SK-N-SH treated with all-trans-retinoic acid at 6 μM for 48 hours (cell line): ENCODE measurements at regions not wholly inside any gene's neighbourhood (a gene's known extent, or its start where the extent isn't known, plus 50 kb on each side); places are given as distances from the start of the nearest gene placed in this dataset.

Source experiments
- ARNTL ChIP-seq: fragments of 450-650 bp; formaldehyde crosslinking; IDR thresholded peaks from 2 replicates; pipeline ENCODE4 v1.5.0; 2020; ENCODE audit warnings: low read depth, mild to moderate bottlenecking, moderate library complexity, borderline replicate concordance
- CREB5 ChIP-seq: fragments of 250-450 bp; sonication (Bioruptor Pico); IDR thresholded peaks from 2 replicates; pipeline ENCODE4 v1.5.1; 2020; ENCODE audit warnings: low read depth, mild to moderate bottlenecking, moderate library complexity
- CSDC2 ChIP-seq: fragments of 250-450 bp; sonication (Bioruptor Pico); IDR thresholded peaks from 2 replicates; pipeline ENCODE4 v1.5.0; 2020; ENCODE audit warnings: mild to moderate bottlenecking, moderate library complexity
- GLIS3 ChIP-seq: fragments of 250-450 bp; sonication (Bioruptor Pico); IDR thresholded peaks from 2 replicates; pipeline ENCODE4 v1.5.0; 2020; ENCODE audit warnings: mild to moderate bottlenecking, moderate library complexity
- ISL1 ChIP-seq: fragments of 250-450 bp; sonication (Bioruptor Pico); IDR thresholded peaks from 2 replicates; pipeline ENCODE4 v2.1.2; 2022; ENCODE audit warnings: mild to moderate bottlenecking, moderate library complexity
- RARB ChIP-seq: fragments of 250-450 bp; sonication (Bioruptor Pico); IDR thresholded peaks from 2 replicates; pipeline ENCODE4 v1.8.0; 2021; ENCODE audit warnings: mild to moderate bottlenecking, moderate library complexity
- SNAI2 ChIP-seq: fragments of 250-450 bp; sonication (Bioruptor Pico); IDR thresholded peaks from 2 replicates; pipeline ENCODE4 v1.5.0; 2020; ENCODE audit warnings: mild to moderate bottlenecking, moderate library complexity
- TOX ChIP-seq: fragments of 250-450 bp; sonication (Bioruptor Pico); IDR thresholded peaks from 2 replicates; pipeline ENCODE4 v1.8.0; 2021; ENCODE audit warnings: mild to moderate bottlenecking, moderate library complexity, borderline replicate concordance
- ZFP3 ChIP-seq: fragments of 250-450 bp; sonication (Bioruptor Pico); IDR thresholded peaks from 2 replicates; pipeline ENCODE4 v1.5.0; 2020; ENCODE audit warnings: mild to moderate bottlenecking, moderate library complexity
- ZFP30 ChIP-seq: fragments of 450-650 bp; formaldehyde crosslinking; IDR thresholded peaks from 2 replicates; pipeline ENCODE4 v1.5.0; 2022; ENCODE audit warnings: mild to moderate bottlenecking, moderate library complexity
- ZNF565 ChIP-seq: fragments of 450-650 bp; formaldehyde crosslinking; conservative IDR thresholded peaks from 2 replicates; pipeline ENCODE4 v1.5.0; 2020; ENCODE audit warnings: low read depth, mild to moderate bottlenecking, moderate library complexity
- ZNF70 ChIP-seq: fragments of 450-650 bp; formaldehyde crosslinking; IDR thresholded peaks from 2 replicates; pipeline ENCODE4 v1.5.0; 2020; ENCODE audit warnings: mild to moderate bottlenecking, moderate library complexity
- TF ChIP-seq, protein P1 (sequence below): fragments of 250-450 bp; sonication (Bioruptor Pico); IDR thresholded peaks from 2 replicates; pipeline ENCODE4 v1.5.1; 2021; ENCODE audit warnings: mild to moderate bottlenecking, moderate library complexity
- TF ChIP-seq, protein P2 (sequence below): fragments of 250-450 bp; sonication (Bioruptor Pico); IDR thresholded peaks from 2 replicates; pipeline ENCODE4 v1.8.0; 2020; ENCODE audit warnings: mild to moderate bottlenecking, moderate library complexity, borderline replicate concordance

DNA sequence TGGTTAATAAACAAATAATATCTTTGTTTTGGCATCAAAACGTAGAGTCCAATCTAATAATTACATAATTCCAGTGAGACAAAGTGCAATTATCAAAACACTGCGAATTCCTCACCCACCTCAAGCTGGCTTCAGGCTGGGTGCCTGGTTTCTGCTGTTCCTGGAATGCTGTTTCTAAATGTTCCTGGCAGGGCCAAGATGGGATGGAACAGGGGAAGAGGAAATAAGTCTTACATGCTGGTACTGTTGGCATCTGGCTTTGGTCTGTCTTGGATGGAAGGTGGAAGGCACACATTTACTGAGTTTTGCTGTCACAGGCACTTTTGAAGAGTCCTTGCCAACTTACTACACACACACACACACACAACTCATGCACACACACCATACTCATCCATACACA lies 101.9 kb upstream of the SLCO3A1 start:
- no peak for TF ChIP-seq ZFP3 (CRISPR knock-in tag)
- no peak for TF ChIP-seq SNAI2
- TF ChIP-seq ARNTL = no peak
- TF ChIP-seq CREB5 = no peak
- no peak for TF ChIP-seq ISL1 (CRISPR knock-in tag)
- TF ChIP-seq, protein P1, sequence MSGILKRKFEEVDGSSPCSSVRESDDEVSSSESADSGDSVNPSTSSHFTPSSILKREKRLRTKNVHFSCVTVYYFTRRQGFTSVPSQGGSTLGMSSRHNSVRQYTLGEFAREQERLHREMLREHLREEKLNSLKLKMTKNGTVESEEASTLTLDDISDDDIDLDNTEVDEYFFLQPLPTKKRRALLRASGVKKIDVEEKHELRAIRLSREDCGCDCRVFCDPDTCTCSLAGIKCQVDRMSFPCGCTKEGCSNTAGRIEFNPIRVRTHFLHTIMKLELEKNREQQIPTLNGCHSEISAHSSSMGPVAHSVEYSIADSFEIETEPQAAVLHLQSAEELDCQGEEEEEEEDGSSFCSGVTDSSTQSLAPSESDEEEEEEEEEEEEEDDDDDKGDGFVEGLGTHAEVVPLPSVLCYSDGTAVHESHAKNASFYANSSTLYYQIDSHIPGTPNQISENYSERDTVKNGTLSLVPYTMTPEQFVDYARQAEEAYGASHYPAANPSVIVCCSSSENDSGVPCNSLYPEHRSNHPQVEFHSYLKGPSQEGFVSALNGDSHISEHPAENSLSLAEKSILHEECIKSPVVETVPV (CRISPR knock-in tag) = no peak
- TF ChIP-seq GLIS3 (CRISPR knock-in tag) = no peak
- no peak for TF ChIP-seq RARB (CRISPR knock-in tag)
- TF ChIP-seq, protein P2, sequence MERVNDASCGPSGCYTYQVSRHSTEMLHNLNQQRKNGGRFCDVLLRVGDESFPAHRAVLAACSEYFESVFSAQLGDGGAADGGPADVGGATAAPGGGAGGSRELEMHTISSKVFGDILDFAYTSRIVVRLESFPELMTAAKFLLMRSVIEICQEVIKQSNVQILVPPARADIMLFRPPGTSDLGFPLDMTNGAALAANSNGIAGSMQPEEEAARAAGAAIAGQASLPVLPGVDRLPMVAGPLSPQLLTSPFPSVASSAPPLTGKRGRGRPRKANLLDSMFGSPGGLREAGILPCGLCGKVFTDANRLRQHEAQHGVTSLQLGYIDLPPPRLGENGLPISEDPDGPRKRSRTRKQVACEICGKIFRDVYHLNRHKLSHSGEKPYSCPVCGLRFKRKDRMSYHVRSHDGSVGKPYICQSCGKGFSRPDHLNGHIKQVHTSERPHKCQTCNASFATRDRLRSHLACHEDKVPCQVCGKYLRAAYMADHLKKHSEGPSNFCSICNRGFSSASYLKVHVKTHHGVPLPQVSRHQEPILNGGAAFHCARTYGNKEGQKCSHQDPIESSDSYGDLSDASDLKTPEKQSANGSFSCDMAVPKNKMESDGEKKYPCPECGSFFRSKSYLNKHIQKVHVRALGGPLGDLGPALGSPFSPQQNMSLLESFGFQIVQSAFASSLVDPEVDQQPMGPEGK (CRISPR knock-in tag) = no peak
- TF ChIP-seq ZNF70 (CRISPR knock-in tag) = no peak
- TF ChIP-seq ZFP30 (CRISPR knock-in tag) = no peak
- TF ChIP-seq CSDC2 (CRISPR knock-in tag) = no peak
- TF ChIP-seq ZNF565 = no peak
- TF ChIP-seq TOX (CRISPR knock-in tag) = no peak
